GM20000 (cell line): ENCODE measurements at regions not wholly inside any gene's neighbourhood (a gene's known extent, or its start where the extent isn't known, plus 50 kb on each side); places are given as distances from the start of the nearest gene placed in this dataset.

ENCODE experiments used
- DNase-seq: peaks from one replicate; pipeline ENCODE4 v3.0.0; 2012; ENCODE audit warnings: low spot score
- CTCF ChIP-seq: IDR thresholded peaks from 2 replicates; pipeline ENCODE4 v1.5.1; 2012; ENCODE audit warnings: mild to moderate bottlenecking, control low read depth; ENCODE audit errors: extremely low read depth, missing control alignments

GRCh38 chrX:42079968-42080367 lies 156.6 kb upstream of the CASK start:
- no peak for DNase-seq
- TF ChIP-seq CTCF = no peak

GRCh38 chrX:42077675-42078074 lies 154.3 kb upstream of the CASK start:
- TF ChIP-seq CTCF = no peak
- no peak for DNase-seq

GRCh38 chrX:42075032-42075431 lies 151.7 kb upstream of the CASK start:
- DNase-seq = no peak
- TF ChIP-seq CTCF = no peak

GRCh38 chrX:42073448-42073847 lies 150.1 kb upstream of the CASK start:
- DNase-seq = no peak
- no peak for TF ChIP-seq CTCF

- TF ChIP-seq CTCF = no peak
- no peak for DNase-seq
Observed at GRCh38 chrX:42070866-42071265, 147.5 kb upstream of the CASK start.

GRCh38 chrX:42054256-42054655 lies 130.9 kb upstream of the CASK start:
- no peak for DNase-seq
- TF ChIP-seq CTCF = no peak

GRCh38 chrX:42050345-42050744 lies 127.0 kb upstream of the CASK start:
- TF ChIP-seq CTCF = no peak
- DNase-seq = no peak
